ENCODE measurements at regions not wholly inside any gene's neighbourhood (a gene's known extent, or its start where the extent isn't known, plus 50 kb on each side); places are given as distances from the start of the nearest gene placed in this dataset.

DNA sequence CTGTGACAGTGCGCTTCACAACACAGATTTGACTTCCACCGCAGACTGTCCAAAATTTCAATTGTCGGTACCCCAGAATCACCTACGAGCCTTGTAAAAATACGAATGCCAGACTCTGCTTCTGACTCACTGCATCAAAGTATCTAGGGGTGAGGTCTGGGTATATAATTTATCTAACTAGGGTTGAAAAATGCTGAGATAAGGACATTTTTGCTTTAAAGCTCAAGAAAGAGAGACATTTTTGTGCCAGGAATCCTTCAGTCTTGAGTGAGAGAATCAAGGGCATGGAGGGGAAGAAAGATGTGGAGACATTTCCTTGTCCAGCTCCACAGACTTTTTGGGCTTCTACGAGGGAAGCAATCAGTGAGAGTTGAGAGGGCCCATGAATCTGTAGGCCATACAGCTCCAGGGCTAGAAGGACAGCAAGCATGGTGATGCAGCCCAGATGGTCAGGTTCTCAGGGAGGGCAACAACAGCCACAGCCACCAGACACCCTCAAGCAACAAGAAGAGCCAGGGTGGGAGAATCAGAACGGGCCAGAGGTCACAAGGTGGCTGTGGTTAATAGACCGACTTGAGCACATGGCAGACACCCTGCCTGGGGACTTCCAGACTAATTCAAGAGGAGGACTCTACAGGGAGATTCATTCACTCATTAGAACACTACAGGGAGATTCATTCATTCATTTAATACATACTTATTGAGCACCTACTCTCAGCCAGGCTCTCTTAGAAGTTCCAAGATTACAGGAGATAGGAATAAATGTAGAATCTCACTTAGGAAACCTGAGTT is 211.1 kb upstream of the PRDM1 start:
- no peaks in the 10 kb centered on the region for H3K27me3 ChIP-seq (ENCODE audit: control insufficient read depth, insufficient read depth, low read length)
- no peak for DNase-seq (ENCODE audit: low read depth)
- H3K4me3 ChIP-seq (ENCODE audit: low read depth, low read length) = no peak overlapping the region
- TF ChIP-seq, protein P1, sequence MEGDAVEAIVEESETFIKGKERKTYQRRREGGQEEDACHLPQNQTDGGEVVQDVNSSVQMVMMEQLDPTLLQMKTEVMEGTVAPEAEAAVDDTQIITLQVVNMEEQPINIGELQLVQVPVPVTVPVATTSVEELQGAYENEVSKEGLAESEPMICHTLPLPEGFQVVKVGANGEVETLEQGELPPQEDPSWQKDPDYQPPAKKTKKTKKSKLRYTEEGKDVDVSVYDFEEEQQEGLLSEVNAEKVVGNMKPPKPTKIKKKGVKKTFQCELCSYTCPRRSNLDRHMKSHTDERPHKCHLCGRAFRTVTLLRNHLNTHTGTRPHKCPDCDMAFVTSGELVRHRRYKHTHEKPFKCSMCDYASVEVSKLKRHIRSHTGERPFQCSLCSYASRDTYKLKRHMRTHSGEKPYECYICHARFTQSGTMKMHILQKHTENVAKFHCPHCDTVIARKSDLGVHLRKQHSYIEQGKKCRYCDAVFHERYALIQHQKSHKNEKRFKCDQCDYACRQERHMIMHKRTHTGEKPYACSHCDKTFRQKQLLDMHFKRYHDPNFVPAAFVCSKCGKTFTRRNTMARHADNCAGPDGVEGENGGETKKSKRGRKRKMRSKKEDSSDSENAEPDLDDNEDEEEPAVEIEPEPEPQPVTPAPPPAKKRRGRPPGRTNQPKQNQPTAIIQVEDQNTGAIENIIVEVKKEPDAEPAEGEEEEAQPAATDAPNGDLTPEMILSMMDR (IDR thresholded peaks at IDR 0.05; ENCODE audit: insufficient read depth, low read length, poor library complexity, severe bottlenecking) = no peak
- H3K36me3 ChIP-seq (ENCODE audit: control insufficient read depth, insufficient read depth, low read length) = no peaks in the 10 kb centered on the region

DNA sequence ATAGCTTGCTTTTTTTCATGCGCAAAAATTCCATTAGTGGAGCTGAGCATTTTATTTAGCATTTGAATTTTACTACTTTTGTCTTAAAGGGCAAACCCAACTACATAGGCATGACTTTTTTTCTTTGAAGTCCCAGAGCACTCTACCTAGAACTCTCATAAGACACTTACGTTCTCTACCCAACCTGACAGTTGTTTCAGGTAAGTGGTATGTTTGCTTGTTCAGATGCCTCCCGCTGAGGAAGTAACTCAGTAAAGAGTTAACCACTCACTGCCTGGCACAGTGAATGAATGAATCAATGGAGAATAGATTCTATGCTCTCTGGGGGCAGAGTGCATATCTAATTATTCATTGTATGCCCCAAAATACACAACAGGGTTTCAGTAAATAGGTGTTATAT is 212.3 kb upstream of the PRDM1 start:
- H3K4me3 ChIP-seq (ENCODE audit: low read depth, low read length) = no peak overlapping the region
- DNase-seq (ENCODE audit: low read depth) = no peak
- H3K27me3 ChIP-seq (ENCODE audit: control insufficient read depth, insufficient read depth, low read length) = no peaks in the 10 kb centered on the region
- TF ChIP-seq, protein P1 (IDR thresholded peaks at IDR 0.05; ENCODE audit: insufficient read depth, low read length, poor library complexity, severe bottlenecking) = no peak
- H3K36me3 ChIP-seq (ENCODE audit: control insufficient read depth, insufficient read depth, low read length) = no peaks in the 10 kb centered on the region

GRCh38 chr6:105873211-105873704 is 212.9 kb upstream of the PRDM1 start:
- DNase-seq (ENCODE audit: low read depth) = no peak
- no peak overlapping the region for H3K4me3 ChIP-seq (ENCODE audit: low read depth, low read length)
- no peaks in the 10 kb centered on the region for H3K36me3 ChIP-seq (ENCODE audit: control insufficient read depth, insufficient read depth, low read length)
- no peaks in the 10 kb centered on the region for H3K27me3 ChIP-seq (ENCODE audit: control insufficient read depth, insufficient read depth, low read length)
- TF ChIP-seq, protein P1 (IDR thresholded peaks at IDR 0.05; ENCODE audit: insufficient read depth, low read length, poor library complexity, severe bottlenecking) = no peak

DNA sequence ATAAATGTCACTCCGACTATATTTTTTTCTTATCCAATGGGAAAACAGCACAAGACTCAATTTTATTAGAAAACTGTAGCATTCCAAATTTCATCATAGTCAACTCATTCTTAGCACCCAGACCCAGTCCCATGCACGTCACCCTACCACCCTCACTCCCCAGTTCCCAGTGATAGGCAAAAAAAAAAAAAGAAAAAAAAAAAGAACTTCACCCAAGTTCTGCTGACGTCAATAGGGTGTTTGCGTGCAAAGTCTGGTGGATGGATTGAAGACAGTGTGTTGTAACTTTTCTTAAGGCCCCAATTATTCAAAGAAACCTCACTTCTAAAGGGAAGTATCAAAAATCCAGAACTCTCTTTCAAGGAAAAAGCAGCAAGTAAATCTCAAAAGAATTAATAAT is 213.9 kb upstream of the PRDM1 start:
- TF ChIP-seq, protein P1 (IDR thresholded peaks at IDR 0.05; ENCODE audit: insufficient read depth, low read length, poor library complexity, severe bottlenecking) = no peak
- DNase-seq (ENCODE audit: low read depth) = no peak
- Histone ChIP-seq H3K4me3 (ENCODE audit: low read depth, low read length) (no peak overlapping the region), H3K27me3 (ENCODE audit: control insufficient read depth, insufficient read depth, low read length) (no peaks in the 10 kb centered on the region), H3K36me3 (ENCODE audit: control insufficient read depth, insufficient read depth, low read length) (no peaks in the 10 kb centered on the region)

- no peak for DNase-seq (ENCODE audit: low read depth)
- TF ChIP-seq, protein P1 (IDR thresholded peaks at IDR 0.05; ENCODE audit: insufficient read depth, low read length, poor library complexity, severe bottlenecking) = no peak
- H3K36me3 ChIP-seq (ENCODE audit: control insufficient read depth, insufficient read depth, low read length) = no peaks in the 10 kb centered on the region
- no peak overlapping the region for H3K4me3 ChIP-seq (ENCODE audit: low read depth, low read length)
- no peaks in the 10 kb centered on the region for H3K27me3 ChIP-seq (ENCODE audit: control insufficient read depth, insufficient read depth, low read length)
Observed at GRCh38 chr6:105871542-105871941, 214.6 kb upstream of the PRDM1 start.
